ENCODE measurements at regions not wholly inside any gene's neighbourhood (a gene's known extent, or its start where the extent isn't known, plus 50 kb on each side); places are given as distances from the start of the nearest gene placed in this dataset.

DNA sequence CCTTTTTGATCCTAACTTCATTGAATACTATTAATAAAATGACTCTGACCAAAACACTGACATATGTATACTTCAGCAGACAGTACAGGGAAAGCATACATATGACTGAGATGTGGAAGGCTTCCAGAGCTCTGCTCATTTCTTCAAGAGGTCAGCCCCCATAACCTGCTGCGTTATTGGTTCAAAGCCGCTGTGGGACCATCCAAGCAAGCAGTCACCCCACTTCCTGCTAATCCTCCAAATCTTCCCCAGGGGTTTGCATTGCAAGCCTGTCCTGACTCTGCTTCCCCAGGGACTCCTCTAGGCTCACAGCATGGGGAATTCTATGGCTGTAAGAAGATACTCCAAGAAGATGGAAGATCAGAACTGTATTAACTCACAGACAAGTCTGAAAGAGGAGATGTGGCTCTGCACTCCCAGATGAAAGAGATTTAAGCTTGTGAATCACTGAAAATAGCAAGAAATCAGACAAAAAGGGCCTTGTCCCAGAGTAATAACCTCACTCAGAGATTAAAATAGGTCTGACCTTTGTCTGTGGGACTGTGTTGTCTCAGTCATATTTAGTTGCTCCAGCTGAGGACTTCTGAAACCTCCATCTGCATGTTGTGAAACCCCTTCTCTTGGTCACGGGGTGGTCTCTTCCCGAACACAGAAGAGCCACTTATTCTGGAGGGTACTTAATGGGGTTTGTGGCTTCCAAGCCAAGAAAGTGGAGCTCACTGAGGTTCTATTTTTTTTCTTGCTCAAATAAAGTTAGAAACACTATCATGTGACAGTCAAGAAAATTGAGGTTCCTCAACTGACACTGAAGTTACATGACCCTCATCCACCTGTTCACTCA lies 101.5 kb upstream of the MARCKS start:
- no peaks in the 10 kb centered on the region for H3K36me3 ChIP-seq
- no peak overlapping the region for H3K27ac ChIP-seq
- no peaks in the 10 kb centered on the region for H3K9me3 ChIP-seq (replicated peaks)
- no peak overlapping the region for H3K4me3 ChIP-seq
- no peak for DNase-seq (ENCODE audit: low read depth in 1 of 2, low spot score in 2 of 2)
- H3K4me1 ChIP-seq (replicated peaks) = no peaks in the 10 kb centered on the region
- no peaks in the 10 kb centered on the region for H3K27me3 ChIP-seq (replicated peaks)

DNA sequence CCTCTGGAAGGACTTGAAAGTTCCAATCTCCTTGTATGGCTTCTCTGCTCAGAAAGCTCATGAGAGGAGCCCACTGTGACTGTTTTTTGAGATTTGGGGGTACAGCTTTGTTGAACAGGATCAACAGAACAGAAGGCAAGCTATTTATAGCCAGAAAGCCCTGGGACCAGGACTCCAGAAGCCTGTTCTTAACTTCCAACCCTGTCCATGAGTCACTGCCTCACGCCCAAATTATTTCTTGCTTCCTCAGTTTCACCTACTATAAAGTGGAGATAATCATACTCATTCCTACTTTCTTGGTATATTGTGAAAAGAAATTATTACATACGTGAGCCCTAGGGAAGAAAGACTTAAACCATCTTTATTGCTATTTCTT lies 100.9 kb upstream of the MARCKS start:
- Histone ChIP-seq H3K4me1 (replicated peaks) (no peaks in the 10 kb centered on the region), H3K36me3 (no peaks in the 10 kb centered on the region), H3K4me3 (no peak overlapping the region), H3K27me3 (replicated peaks) (no peaks in the 10 kb centered on the region), H3K27ac (no peak overlapping the region), H3K9me3 (replicated peaks) (no peaks in the 10 kb centered on the region)
- DNase-seq (ENCODE audit: low read depth in 1 of 2, low spot score in 2 of 2) = no peak

DNA sequence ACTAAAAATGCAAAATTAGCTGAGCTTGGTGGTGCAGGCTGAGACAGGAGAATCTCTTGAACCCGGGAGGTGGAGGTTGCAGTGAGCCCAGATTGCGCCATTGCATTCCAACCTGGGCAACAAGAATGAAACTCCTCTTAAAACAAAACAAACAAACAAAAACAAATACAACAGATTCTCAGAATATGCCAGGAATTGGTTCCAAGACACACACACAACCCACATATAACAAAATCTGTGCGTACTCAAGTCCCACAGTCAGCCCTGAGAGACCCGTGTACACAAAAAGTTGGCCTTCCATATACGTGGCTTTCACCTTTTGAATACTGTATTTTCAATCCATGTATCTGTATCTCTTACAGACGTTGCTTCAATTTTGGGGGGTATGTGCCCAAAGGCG lies 98.9 kb upstream of the MARCKS start:
- H3K36me3 ChIP-seq = no peaks in the 10 kb centered on the region
- no peak overlapping the region for H3K4me3 ChIP-seq
- H3K27me3 ChIP-seq (replicated peaks) = no peaks in the 10 kb centered on the region
- H3K4me1 ChIP-seq (replicated peaks) = no peaks in the 10 kb centered on the region
- no peaks in the 10 kb centered on the region for H3K9me3 ChIP-seq (replicated peaks)
- H3K27ac ChIP-seq = no peak overlapping the region
- DNase-seq (ENCODE audit: low read depth in 1 of 2, low spot score in 2 of 2) = no peak

- H3K36me3 ChIP-seq = no peaks in the 10 kb centered on the region
- peaks cover 5% of the 10 kb centered on the region for H3K4me1 ChIP-seq (replicated peaks)
- H3K9me3 ChIP-seq (replicated peaks) = no peaks in the 10 kb centered on the region
- H3K4me3 ChIP-seq = no peak overlapping the region
- H3K27ac ChIP-seq = no peak overlapping the region
- DNase-seq (ENCODE audit: low read depth in 1 of 2, low spot score in 2 of 2) = no peak
- no peaks in the 10 kb centered on the region for H3K27me3 ChIP-seq (replicated peaks)
These were observed 98.1 kb upstream of the MARCKS start for GRCh38 chr6:113758826-113759574.

GRCh38 chr6:113762641-113763040 lies 94.5 kb upstream of the MARCKS start:
- no peak overlapping the region for H3K27ac ChIP-seq
- H3K4me1 ChIP-seq (replicated peaks) = peaks cover 6% of the 10 kb centered on the region
- H3K4me3 ChIP-seq = no peak overlapping the region
- no peaks in the 10 kb centered on the region for H3K27me3 ChIP-seq (replicated peaks)
- H3K36me3 ChIP-seq = no peaks in the 10 kb centered on the region
- no peaks in the 10 kb centered on the region for H3K9me3 ChIP-seq (replicated peaks)
- DNase-seq (ENCODE audit: low read depth in 1 of 2, low spot score in 2 of 2) = no peak

GRCh38 chr6:113763311-113763766 lies 93.8 kb upstream of the MARCKS start:
- Histone ChIP-seq H3K9me3 (replicated peaks) (no peaks in the 10 kb centered on the region), H3K36me3 (no peaks in the 10 kb centered on the region), H3K27ac (no peak overlapping the region), H3K4me1 (replicated peaks) (peaks cover 6% of the 10 kb centered on the region), H3K27me3 (replicated peaks) (no peaks in the 10 kb centered on the region), H3K4me3 (no peak overlapping the region)
- DNase-seq (ENCODE audit: low read depth in 1 of 2, low spot score in 2 of 2) = no peak

GRCh38 chr6:113763876-113764275 lies 93.3 kb upstream of the MARCKS start:
- H3K27ac ChIP-seq = no peak overlapping the region
- no peaks in the 10 kb centered on the region for H3K9me3 ChIP-seq (replicated peaks)
- H3K36me3 ChIP-seq = no peaks in the 10 kb centered on the region
- no peak overlapping the region for H3K4me3 ChIP-seq
- no peaks in the 10 kb centered on the region for H3K27me3 ChIP-seq (replicated peaks)
- peaks cover 6% of the 10 kb centered on the region for H3K4me1 ChIP-seq (replicated peaks)
- no peak for DNase-seq (ENCODE audit: low read depth in 1 of 2, low spot score in 2 of 2)

- H3K27ac ChIP-seq = no peak overlapping the region
- peaks cover 6% of the 10 kb centered on the region for H3K4me1 ChIP-seq (replicated peaks)
- H3K36me3 ChIP-seq = no peaks in the 10 kb centered on the region
- no peaks in the 10 kb centered on the region for H3K9me3 ChIP-seq (replicated peaks)
- DNase-seq (ENCODE audit: low read depth in 1 of 2, low spot score in 2 of 2) = no peak
- H3K27me3 ChIP-seq (replicated peaks) = no peaks in the 10 kb centered on the region
- H3K4me3 ChIP-seq = no peak overlapping the region
These were observed 91.2 kb upstream of the MARCKS start for GRCh38 chr6:113765909-113766308.

- Histone ChIP-seq H3K36me3 (no peaks in the 10 kb centered on the region), H3K27me3 (replicated peaks) (no peaks in the 10 kb centered on the region), H3K4me3 (no peak overlapping the region), H3K4me1 (replicated peaks) (peaks cover 6% of the 10 kb centered on the region), H3K9me3 (replicated peaks) (no peaks in the 10 kb centered on the region), H3K27ac (no peak overlapping the region)
- DNase-seq (ENCODE audit: low read depth in 1 of 2, low spot score in 2 of 2) = no peak
These were observed 89.2 kb upstream of the MARCKS start for GRCh38 chr6:113767985-113768384.

- no peak for DNase-seq (ENCODE audit: low read depth in 1 of 2, low spot score in 2 of 2)
- Histone ChIP-seq H3K4me1 (replicated peaks) (peaks cover 12% of the 10 kb centered on the region), H3K27me3 (replicated peaks) (no peaks in the 10 kb centered on the region)
These were observed 84.2 kb upstream of the MARCKS start for GRCh38 chr6:113772961-113773360.

DNA sequence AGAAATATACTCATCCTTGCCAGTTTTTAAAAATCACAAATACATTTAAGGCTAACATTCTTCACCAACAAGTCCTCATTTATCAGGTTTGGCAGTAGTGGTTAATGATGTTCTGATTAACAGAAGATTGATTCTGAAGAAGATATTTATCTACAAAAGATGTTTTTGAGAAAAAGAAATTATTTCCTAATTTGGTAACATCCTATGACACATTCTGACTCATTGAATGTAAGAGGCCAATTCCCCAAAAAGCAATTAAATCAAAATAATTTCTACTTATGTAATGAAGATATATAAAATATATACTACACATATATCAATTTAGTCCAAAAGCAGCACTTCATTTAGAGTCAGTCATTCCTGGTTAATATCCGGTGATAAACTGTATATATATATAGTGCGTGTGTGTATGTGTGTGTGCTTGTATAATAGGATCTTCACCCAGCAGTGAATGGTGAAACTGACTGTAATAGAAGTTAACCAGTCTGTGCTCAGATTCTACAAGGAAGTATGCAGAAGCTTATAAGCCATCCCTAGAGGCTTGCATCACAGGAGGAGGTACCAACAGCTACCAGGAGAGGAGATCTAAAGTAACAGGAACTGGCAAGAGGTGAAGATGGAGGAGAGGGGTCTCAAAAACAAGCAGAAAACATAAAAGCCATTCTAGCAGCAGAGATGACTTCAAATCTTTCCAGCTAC lies 82.9 kb upstream of the MARCKS start:
- no peak overlapping the region for H3K27ac ChIP-seq
- no peaks in the 10 kb centered on the region for H3K27me3 ChIP-seq (replicated peaks)
- no peak for DNase-seq (ENCODE audit: low read depth in 1 of 2, low spot score in 2 of 2)
- H3K9me3 ChIP-seq (replicated peaks) = no peaks in the 10 kb centered on the region
- no peaks in the 10 kb centered on the region for H3K36me3 ChIP-seq
- peaks cover 12% of the 10 kb centered on the region for H3K4me1 ChIP-seq (replicated peaks)
- H3K4me3 ChIP-seq = no peak overlapping the region

More at GRCh38 chr6:113772961-113773360, 84.2 kb upstream of the MARCKS start:
- no peaks in the 10 kb centered on the region for H3K9me3 ChIP-seq (replicated peaks)
- H3K27ac ChIP-seq = no peak overlapping the region
- no peak overlapping the region for H3K4me3 ChIP-seq
- H3K36me3 ChIP-seq = no peaks in the 10 kb centered on the region

GRCh38 chr6:113776998-113777397 lies 80.1 kb upstream of the MARCKS start:
- DNase-seq (ENCODE audit: low read depth in 1 of 2, low spot score in 2 of 2) = peak in 1 of 2 experiments; percentile 73
- H3K27me3 ChIP-seq (replicated peaks) = no peaks in the 10 kb centered on the region
- no peak overlapping the region for H3K4me3 ChIP-seq

DNA sequence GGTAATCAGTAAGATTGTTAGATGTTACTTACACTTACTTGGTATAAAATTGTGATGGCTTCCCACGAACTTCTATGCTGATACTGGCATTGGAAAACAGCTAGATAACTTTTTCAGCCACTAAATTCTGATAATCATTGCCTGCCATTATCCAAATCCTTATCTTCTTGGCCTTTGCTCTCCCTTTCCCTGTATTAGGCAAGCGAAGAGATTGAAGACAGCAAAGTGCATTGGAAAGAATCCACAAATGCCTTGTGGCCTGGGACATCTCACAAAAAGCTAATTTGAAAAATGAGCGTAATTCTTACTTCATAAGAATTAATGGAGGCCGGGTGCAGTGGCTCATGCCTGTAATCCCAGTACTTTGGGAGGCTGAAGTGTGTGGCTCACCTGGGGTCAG lies 79.5 kb upstream of the MARCKS start:
- Histone ChIP-seq H3K27me3 (replicated peaks) (no peaks in the 10 kb centered on the region), H3K36me3 (no peaks in the 10 kb centered on the region), H3K27ac (no peak overlapping the region), H3K4me3 (no peak overlapping the region), H3K9me3 (replicated peaks) (no peaks in the 10 kb centered on the region), H3K4me1 (replicated peaks) (peaks cover 12% of the 10 kb centered on the region)
- DNase-seq (ENCODE audit: low read depth in 1 of 2, low spot score in 2 of 2) = no peak

More at GRCh38 chr6:113776998-113777397, 80.1 kb upstream of the MARCKS start:
- no peaks in the 10 kb centered on the region for H3K36me3 ChIP-seq
- H3K9me3 ChIP-seq (replicated peaks) = no peaks in the 10 kb centered on the region
- H3K27ac ChIP-seq = no peak overlapping the region
- peaks cover 12% of the 10 kb centered on the region for H3K4me1 ChIP-seq (replicated peaks)

DNA sequence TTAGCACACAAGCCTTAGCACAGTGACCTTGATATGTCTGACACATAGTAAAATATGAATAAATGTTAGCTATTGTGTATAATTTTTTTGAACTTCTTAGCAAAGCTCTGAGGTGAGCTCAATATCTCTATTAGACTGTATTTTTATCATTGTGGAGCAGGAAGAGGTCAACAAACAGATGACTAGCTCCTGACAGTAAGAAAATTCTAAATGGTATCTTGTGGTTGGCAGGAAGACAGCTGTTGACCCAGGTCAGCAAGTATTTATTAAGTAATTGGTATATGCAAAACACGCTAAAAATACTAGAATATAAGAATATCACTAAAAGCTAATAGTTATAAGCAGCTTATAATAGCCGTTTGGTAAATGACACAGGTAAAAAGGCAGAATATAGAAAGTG lies 77.5 kb upstream of the MARCKS start:
- no peak for DNase-seq (ENCODE audit: low read depth in 1 of 2, low spot score in 2 of 2)
- Histone ChIP-seq H3K27ac (no peak overlapping the region), H3K36me3 (no peaks in the 10 kb centered on the region), H3K4me1 (replicated peaks) (peaks cover 12% of the 10 kb centered on the region), H3K4me3 (no peak overlapping the region), H3K9me3 (replicated peaks) (no peaks in the 10 kb centered on the region), H3K27me3 (replicated peaks) (no peaks in the 10 kb centered on the region)

Measured in SJSA1 (cell line).